Stimulated activated naive CD8-positive, alpha-beta T cell treated with anti-CD3 and anti-CD28 coated beads, Interleukin-15, Interleukin-2, amounts not matched to agents 100 U/mL and 50 U/mL, for 24 hours (primary cell): ENCODE measurements at regions not wholly inside any gene's neighbourhood (a gene's known extent, or its start where the extent isn't known, plus 50 kb on each side); places are given as distances from the start of the nearest gene placed in this dataset.

Experiments
- ATAC-seq: fragments of 150-1000 bp; cut with Tn5 transposase; one replicate; pipeline ENCODE4 v1.10.0; 2021
- DNase-seq: peaks from one replicate; pipeline ENCODE4 v3.0.0; 2021

DNA sequence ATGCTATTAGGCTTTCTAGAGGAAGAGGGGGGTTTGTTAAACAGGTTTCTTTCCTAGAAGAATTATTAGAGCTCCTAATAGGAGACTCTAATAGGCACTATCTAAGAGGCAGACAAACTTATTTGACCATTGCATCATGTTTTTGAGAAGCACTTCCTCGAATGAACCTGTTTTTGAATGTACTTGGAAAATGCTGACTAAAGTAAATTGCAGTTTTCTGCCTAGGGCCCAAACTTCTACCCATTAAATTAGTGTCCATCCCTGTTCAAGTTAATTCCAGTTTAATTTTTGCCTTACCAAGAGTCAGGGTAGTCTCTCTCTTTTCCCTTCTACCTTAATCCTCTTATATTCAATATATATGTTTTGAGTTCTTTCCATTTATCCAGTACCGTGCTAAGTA, 1029.6 kb downstream of the TTLL7 start:
- ATAC-seq = no peak
- no peak for DNase-seq

GRCh38 chr1:82962658-82963057, 1036.3 kb downstream of the TTLL7 start:
- no peak for DNase-seq
- ATAC-seq = no peak

DNA sequence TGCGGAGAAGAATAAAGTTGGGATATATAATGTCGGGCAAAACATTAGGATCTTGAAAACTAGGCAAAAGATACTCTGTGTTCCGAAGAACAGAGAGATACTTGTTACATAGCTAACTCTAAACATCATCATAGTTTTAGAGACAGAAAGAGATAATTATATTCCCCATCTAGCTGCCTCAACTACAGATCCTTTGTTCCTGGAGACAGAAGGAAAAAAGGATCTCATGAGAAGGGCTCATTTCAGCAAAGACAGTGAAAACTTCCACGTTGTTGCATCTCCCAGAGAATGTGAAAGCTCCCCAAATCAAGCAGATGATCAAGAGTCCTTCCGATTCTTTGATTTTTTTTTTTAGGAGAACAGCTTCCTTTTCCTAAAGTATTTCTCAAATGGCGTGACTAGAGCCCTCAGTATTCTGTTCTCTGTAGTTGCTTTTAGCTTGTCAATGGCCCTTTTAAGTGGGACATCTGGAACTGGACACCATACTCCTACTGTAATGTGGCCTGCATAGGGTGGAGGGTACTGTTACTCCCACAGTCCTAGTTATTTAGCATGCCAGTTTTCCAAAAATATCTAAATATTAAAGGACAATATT, 1048.2 kb downstream of the TTLL7 start:
- DNase-seq = no peak
- ATAC-seq = no peak

DNA sequence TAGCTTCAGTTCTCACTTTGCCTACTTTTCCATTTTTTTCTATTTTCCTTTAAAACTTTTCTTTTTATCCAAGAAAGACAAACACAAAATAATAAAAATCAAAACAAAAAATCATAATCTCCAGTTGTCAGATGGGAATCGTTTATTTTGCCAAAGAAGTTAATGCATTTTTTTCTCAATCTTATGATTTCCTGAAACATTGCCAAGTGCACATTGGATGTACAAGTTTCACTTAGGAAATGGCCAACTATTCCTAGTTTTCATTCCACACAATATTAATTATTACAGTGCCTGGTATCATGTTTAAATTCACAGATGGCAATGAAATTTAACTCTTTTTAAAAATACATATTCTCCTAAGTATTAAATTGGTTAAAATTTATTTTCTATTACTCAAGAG, 1050.5 kb downstream of the TTLL7 start:
- DNase-seq (no peak), ATAC-seq (no peak)

- no peak for DNase-seq
These were observed 1051.7 kb downstream of the TTLL7 start for GRCh38 chr1:82947278-82947677.

GRCh38 chr1:82946096-82946605, 1052.8 kb downstream of the TTLL7 start:
- no peak for DNase-seq
- no peak for ATAC-seq

More at GRCh38 chr1:82947278-82947677, 1051.7 kb downstream of the TTLL7 start:
- no peak for ATAC-seq

DNA sequence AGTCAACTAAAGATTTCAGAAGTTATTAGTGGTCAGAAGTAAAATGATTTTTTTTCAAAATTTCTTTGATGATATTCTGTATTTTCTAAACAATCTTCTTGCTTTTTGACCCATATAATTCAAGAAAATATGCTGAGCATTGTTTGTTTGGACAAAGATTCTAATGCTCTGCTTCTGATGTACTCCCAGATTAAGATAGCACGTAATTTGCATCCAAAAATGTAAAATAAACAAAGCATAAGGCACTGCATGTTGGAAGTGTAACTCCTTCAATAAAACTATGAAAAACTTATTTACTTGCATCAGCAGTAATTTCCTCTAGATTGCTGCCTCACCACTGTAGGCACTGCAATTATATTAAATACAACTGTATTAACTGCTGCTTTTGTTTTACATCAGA, 1054.1 kb downstream of the TTLL7 start:
- no peak for ATAC-seq
- no peak for DNase-seq

GRCh38 chr1:82934074-82934473, 1064.9 kb downstream of the TTLL7 start:
- no peak for ATAC-seq
- no peak for DNase-seq

DNA sequence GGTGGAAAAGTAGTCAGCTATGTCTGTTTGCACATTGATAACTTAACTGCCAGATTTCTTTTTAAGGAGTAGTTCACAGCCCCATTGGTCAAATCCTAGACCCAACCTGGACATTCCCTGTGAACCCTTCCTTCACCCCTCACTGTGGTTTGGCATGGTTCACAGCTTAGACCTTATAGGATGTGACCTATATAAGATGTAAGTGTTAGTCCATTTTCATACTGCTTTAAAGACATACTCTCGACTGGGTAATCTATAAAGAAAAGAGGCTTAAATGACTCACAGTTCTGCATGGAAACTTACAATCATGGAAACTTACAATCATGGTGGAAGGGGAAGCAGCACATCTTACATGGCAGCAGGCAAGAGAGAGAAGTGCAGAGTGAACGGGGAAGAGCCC, 1066.2 kb downstream of the TTLL7 start:
- ATAC-seq (no peak), DNase-seq (no peak)

DNA sequence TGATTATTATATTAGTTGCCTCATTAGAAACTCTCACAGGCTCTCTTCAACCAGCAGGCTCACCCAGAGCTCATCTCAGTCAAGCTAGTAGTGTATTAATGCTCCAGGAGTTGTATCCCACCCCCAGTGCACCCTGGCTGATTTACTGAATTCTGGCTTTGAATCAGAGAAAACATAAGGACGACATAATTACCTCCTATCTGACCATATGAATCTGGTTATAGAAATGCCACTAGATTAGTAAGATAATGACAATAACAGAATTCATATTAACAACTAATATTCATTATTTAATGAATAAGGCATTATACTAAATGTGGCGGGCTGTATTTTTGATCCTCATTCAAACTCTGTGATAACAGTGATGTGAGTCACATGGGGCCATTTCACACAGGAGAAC, 1066.7 kb downstream of the TTLL7 start:
- no peak for ATAC-seq

DNA sequence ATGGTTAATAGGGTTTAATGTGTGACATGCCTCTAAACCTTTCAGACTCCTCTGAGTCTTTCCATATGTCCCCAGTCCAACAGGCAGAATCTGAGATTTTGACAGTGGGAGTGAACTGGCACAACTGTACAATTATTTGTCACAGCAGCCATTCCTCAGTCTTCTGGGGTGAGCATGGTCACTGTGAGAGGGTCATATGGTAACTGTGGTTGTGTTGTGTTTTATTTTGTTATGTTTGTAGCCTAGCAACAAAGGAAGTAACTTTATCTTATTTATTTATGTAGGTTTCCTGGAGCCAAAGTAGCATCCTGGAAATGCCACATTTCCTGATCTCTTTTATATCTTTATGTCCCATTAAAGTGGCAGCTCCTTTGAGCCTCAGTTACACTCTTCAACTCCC, 1067.9 kb downstream of the TTLL7 start:
- no peak for DNase-seq
- ATAC-seq = no peak

More for the DNA sequence above, 1066.7 kb downstream of the TTLL7 start:
- no peak for DNase-seq

DNA sequence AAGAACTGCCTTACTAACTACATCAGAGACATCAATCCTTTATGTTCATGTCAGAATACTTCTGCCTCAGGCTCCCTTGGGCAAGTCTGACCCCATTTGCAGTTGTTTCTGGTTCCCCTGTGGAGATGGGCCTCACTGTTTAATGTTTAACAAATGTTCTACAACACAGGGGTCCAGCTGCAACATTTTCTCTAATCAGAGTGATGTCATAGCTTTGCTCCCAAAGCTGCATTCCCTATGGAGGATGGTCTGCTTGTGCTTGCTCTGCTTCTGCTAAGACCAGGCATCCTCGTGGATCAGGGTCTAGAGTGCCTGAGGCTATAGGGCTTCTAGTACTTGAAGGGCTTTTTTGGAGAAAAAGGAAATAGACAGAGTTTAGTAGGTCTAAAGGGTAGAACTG, 1071.2 kb downstream of the TTLL7 start:
- ATAC-seq (no peak), DNase-seq (no peak)

GRCh38 chr1:82924666-82925065, 1074.3 kb downstream of the TTLL7 start:
- ATAC-seq (no peak), DNase-seq (no peak)

GRCh38 chr1:82923931-82924330, 1075.0 kb downstream of the TTLL7 start:
- DNase-seq = no peak
- no peak for ATAC-seq

DNA sequence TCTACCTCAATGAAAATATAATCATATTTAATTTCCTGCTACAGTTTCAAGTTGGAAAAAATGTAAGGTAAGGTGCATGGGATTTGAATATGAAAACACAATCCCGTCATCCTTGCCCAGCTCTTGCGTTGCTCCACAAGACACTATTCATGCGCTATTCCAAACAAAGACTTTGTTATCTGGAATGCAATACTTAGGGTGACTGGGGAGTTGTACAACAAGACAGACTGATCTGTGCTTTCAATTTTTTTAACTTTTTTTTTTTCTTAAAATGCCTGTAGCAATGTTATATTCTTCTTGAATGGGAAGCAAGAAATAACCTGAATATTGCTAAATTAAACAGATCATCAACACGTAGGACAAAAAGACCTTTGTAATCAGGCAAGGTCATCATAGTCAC, 1077.2 kb downstream of the TTLL7 start:
- no peak for ATAC-seq

DNA sequence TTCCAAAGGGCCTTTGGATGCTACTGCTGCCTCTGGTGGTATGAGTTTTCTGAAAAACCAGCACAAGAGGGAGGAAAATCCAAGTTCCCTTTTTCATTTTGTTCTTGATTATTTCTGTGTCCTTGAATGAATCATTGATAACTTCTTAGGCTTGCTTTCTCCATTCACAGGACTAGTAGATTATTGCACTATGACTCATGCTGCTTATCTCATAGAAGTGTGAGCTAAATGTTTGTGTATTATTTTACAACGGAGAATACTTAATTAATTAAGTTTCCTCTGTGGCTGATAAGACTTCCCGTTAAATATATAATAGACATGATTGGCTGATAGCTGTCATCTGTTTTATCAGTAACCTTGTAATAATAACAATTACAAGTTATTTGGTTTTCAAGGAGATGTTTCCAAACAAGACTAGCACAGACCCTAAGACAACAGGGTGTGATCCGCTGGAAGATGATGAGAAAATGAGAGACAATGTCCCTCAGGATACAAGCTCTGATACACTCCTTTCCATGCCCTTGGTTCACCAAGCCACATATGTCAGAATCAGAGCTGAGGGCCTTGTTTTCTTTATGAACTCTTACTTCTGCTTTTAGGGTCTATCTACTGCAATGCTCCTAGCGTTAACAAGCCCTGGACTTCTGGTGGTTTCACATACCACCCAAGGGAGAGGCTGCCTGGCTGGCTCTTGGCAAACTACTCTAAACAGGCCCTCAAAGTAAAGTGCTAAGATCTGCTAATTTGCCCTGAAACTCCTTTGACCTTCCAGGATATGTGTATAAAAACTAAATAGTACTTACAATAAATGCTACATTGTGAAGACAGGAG, 1078.3 kb downstream of the TTLL7 start:
- DNase-seq (no peak), ATAC-seq (no peak)

More for the DNA sequence above, 1077.2 kb downstream of the TTLL7 start:
- no peak for DNase-seq

GRCh38 chr1:82919837-82920236, 1079.1 kb downstream of the TTLL7 start:
- ATAC-seq = no peak

GRCh38 chr1:82907313-82907712, 1091.6 kb downstream of the TTLL7 start:
- DNase-seq (no peak), ATAC-seq (no peak)

More at GRCh38 chr1:82919837-82920236, 1079.1 kb downstream of the TTLL7 start:
- no peak for DNase-seq

GRCh38 chr1:82903626-82904025, 1095.3 kb downstream of the TTLL7 start:
- no peak for DNase-seq

DNA sequence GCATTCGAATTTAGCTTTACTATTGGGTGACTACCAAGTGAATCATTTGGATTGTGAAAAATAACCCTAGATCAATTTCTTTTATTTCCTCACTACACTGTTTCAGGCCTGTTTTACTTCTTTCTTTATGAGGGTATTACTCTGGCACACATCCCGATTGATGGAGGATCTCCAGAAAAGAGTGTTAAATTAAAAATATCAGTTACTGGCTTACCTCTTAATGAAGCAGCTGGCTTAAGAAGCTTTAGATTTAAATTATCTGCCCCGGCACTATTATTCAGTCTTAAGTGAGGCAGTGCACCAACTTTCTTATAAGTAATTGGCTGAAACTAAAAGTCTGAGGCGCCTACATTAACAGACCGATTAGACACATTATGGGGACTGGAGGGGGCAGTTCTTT, 1097.4 kb downstream of the TTLL7 start:
- DNase-seq = no peak

More at GRCh38 chr1:82903626-82904025, 1095.3 kb downstream of the TTLL7 start:
- no peak for ATAC-seq

GRCh38 chr1:82901118-82901517, 1097.8 kb downstream of the TTLL7 start:
- DNase-seq = no peak
- no peak for ATAC-seq

More for the DNA sequence above, 1097.4 kb downstream of the TTLL7 start:
- ATAC-seq = no peak

GRCh38 chr1:82899017-82899416, 1098.3 kb downstream of the ADGRL2 start:
- ATAC-seq (no peak), DNase-seq (no peak)

DNA sequence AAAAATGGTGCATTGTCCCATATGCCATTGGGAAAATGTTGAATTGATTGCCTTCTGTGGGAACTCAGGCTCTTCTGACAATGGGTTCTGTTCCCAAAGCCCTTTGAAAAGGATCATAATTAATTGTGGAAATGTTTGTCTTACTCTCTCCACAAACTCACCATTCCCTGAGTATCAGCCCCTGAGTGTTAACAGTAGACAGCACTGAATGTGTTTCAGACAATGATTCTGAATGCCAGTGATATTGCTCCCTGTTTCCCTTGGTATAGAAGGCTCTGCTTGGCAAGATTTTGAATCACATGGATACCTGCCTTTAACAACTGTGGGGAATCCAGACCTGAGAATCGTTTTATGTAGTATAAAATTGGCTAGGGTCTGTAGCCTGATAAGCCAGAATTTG, 1096.8 kb downstream of the ADGRL2 start:
- ATAC-seq = no peak
- no peak for DNase-seq

GRCh38 chr1:82896036-82896435, 1095.3 kb downstream of the ADGRL2 start:
- ATAC-seq = no peak
- no peak for DNase-seq
